ENCODE measurements at regions not wholly inside any gene's neighbourhood (a gene's known extent, or its start where the extent isn't known, plus 50 kb on each side); places are given as distances from the start of the nearest gene placed in this dataset.

- TF ChIP-seq POLR2AphosphoS5 (IDR thresholded peaks at IDR 0.05; ENCODE audit: low read depth, low read length) (no peak), TAF1 (IDR thresholded peaks at IDR 0.05; ENCODE audit: borderline replicate concordance, low read depth, low read length) (no peak), POLR2A (IDR thresholded peaks at IDR 0.05; ENCODE audit: low read depth, low read length) (no peak)
- FAIRE-seq, result no peak
- no peak for DNase-seq (ENCODE audit: insufficient read length)
Observed at GRCh38 chr5:61933787-61934626, 372.0 kb upstream of the KIF2A start.

DNA sequence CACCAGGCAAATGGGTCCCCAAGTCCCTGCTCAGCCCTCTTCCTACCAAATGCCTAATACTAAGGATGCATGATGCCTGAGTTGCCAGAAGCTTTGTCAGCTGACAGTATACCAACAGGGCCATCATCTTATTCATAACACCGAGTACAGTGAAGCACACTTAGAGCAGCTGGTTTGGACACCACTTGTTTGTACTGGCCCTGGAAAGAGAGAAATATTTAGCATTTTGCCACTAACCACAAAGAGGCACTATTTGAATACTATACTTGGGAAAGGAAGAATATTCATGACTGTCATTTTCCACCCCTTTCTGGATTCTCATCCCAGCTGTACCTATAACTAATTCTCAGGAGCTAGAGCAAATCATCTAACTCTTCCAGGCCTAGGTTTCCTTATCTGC, 364.4 kb upstream of the KIF2A start:
- no peak for TF ChIP-seq TAF1 (IDR thresholded peaks at IDR 0.05; ENCODE audit: borderline replicate concordance, low read depth, low read length)
- TF ChIP-seq POLR2AphosphoS5 (IDR thresholded peaks at IDR 0.05; ENCODE audit: low read depth, low read length), result no peak
- no peak for TF ChIP-seq POLR2A (IDR thresholded peaks at IDR 0.05; ENCODE audit: low read depth, low read length)
- DNase-seq (ENCODE audit: insufficient read length) (no peak), FAIRE-seq (no peak)

DNA sequence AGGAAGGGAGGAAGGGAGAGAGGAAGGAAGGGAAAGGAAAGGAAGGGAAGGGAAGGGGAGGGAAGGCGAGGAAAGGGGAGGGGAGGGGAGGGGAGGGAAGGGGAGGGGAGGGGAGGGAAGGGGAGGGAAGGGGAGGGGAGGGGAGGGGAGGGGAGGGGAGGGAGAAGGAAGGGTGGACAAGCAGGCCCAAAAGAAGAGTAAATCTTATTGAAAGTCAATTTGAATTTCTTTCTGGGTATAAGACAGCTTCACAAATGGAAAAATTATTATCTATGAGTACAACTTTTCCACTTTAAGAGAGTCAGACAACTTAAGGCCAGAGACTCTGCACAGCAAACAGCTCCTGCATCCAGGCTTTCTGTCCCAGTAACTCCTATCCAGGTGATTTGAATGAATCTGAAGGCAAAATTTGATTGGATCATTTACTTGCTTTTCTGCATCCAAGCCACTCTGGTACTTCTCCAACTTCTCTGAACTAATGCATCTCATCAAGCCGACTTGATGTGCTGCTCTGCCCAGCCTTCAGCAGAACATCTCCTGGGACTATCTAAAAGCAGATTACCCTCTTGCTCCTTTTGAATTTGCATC, 363.4 kb upstream of the KIF2A start:
- FAIRE-seq (no peak), DNase-seq (ENCODE audit: insufficient read length) (no peak)
- TF ChIP-seq TAF1 (IDR thresholded peaks at IDR 0.05; ENCODE audit: borderline replicate concordance, low read depth, low read length) (no peak), POLR2AphosphoS5 (IDR thresholded peaks at IDR 0.05; ENCODE audit: low read depth, low read length) (no peak), POLR2A (IDR thresholded peaks at IDR 0.05; ENCODE audit: low read depth, low read length) (no peak)

GRCh38 chr5:61943713-61944112, 362.3 kb upstream of the KIF2A start:
- DNase-seq (ENCODE audit: insufficient read length) (no peak), FAIRE-seq (no peak)
- no peak for TF ChIP-seq POLR2A (IDR thresholded peaks at IDR 0.05; ENCODE audit: low read depth, low read length)

GRCh38 chr5:61948151-61948550, 357.9 kb upstream of the KIF2A start:
- DNase-seq (ENCODE audit: insufficient read length) (no peak), FAIRE-seq (no peak)
- TF ChIP-seq TAF1 (IDR thresholded peaks at IDR 0.05; ENCODE audit: borderline replicate concordance, low read depth, low read length), result no peak
- no peak for TF ChIP-seq POLR2AphosphoS5 (IDR thresholded peaks at IDR 0.05; ENCODE audit: low read depth, low read length)
- TF ChIP-seq POLR2A (IDR thresholded peaks at IDR 0.05; ENCODE audit: low read depth, low read length), result no peak

DNA sequence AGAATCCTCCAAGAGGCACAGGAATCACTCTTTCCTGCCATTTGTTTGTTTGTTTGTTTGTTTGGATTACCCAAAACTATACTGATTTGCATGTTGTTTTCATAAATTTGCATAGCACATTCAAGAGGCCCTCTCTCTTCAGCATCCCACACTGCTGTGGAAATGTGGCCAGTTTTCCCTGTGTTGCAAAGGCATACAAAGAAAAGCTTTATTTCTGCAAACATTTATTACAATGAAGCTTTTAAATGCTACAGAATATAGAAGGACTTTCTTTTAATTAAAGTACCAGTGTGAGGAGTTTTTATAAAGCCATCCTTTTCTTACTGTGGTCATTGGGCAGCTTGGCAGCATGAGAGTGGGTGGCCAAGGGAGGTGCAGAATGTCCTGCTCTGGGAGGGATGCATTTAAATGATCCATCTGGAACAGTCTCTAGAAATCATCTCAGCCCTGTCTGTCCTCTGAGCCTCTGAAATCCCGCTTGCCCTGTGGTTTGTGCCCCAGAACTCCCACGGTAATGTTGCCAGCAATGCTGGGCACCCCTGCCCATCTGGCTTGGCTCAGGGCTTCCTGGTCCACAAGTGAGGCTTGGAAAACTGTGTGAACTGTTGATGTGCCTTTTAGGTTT, 356.8 kb upstream of the KIF2A start:
- no peak for TF ChIP-seq POLR2A (IDR thresholded peaks at IDR 0.05; ENCODE audit: low read depth, low read length)
- TF ChIP-seq TAF1 (IDR thresholded peaks at IDR 0.05; ENCODE audit: borderline replicate concordance, low read depth, low read length), result no peak
- no peak for TF ChIP-seq POLR2AphosphoS5 (IDR thresholded peaks at IDR 0.05; ENCODE audit: low read depth, low read length)
- no peak for FAIRE-seq

DNA sequence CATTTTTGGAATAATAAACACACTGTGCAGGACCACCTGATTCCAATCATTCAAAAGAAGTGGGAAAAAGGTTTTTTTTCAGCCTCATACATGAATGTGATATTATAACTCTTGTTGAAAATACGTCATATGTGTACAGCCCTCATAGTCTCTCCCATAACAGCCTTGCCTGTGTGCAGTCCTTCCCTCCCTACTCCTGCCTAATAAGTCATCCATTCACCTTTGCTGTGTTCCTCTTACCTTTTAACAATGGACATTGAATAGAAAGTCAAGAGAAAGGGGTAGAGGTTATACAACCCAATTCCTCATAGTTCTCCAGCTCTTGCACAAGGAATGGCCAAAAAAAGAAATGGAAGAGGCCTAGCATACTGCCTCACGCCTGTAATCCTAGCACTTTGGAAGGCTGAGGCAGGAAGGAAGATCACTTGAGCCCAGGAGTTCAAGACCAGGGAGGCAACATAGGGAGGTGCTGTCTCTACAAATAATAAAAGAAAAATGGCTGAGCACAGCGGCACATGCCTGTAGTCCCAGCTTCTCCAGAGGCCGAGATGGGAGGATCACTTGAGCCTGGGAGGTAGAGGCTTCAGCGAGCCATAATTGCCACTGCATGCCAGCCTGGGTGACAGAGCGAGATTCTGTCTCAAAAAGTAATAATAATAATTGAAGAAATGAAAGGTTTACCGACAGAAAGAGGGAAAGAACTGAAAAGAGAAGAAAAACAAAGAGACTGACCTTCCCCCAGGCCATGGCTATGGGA, 356.1 kb upstream of the KIF2A start:
- no peak for FAIRE-seq
- no peak for DNase-seq (ENCODE audit: insufficient read length)
- TF ChIP-seq POLR2A (IDR thresholded peaks at IDR 0.05; ENCODE audit: low read depth, low read length) (no peak), TAF1 (IDR thresholded peaks at IDR 0.05; ENCODE audit: borderline replicate concordance, low read depth, low read length) (no peak), POLR2AphosphoS5 (IDR thresholded peaks at IDR 0.05; ENCODE audit: low read depth, low read length) (no peak)

More for the DNA sequence above, 356.8 kb upstream of the KIF2A start:
- DNase-seq (ENCODE audit: insufficient read length), result no peak

DNA sequence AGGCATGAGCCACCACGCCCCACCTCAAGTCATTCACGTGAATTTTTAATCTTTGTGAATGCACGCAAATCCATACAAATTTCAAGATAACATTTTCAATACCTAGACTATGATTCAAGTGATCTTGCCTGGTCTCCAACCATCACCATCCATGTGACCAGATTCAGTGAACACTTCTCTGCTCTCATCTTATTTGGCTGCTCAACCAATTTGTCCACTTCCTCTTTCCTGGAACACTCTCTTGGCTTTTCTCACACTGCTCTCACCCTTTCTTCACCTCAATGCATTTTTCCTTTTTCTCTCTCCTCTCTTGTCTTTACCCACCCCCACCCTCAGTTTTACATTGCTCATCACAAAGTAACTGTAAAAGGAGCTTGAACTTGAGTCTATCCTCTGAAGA, 354.7 kb upstream of the KIF2A start:
- TF ChIP-seq POLR2AphosphoS5 (IDR thresholded peaks at IDR 0.05; ENCODE audit: low read depth, low read length) (no peak), TAF1 (IDR thresholded peaks at IDR 0.05; ENCODE audit: borderline replicate concordance, low read depth, low read length) (no peak), POLR2A (IDR thresholded peaks at IDR 0.05; ENCODE audit: low read depth, low read length) (no peak)
- FAIRE-seq, result no peak
- DNase-seq (ENCODE audit: insufficient read length), result no peak

- no peak for DNase-seq (ENCODE audit: insufficient read length)
- no peak for TF ChIP-seq POLR2AphosphoS5 (IDR thresholded peaks at IDR 0.05; ENCODE audit: low read depth, low read length)
- TF ChIP-seq POLR2A (IDR thresholded peaks at IDR 0.05; ENCODE audit: low read depth, low read length), result no peak
- TF ChIP-seq TAF1 (IDR thresholded peaks at IDR 0.05; ENCODE audit: borderline replicate concordance, low read depth, low read length), result no peak
- FAIRE-seq, result no peak
Observed at GRCh38 chr5:61953913-61954312, 352.1 kb upstream of the KIF2A start.

DNA sequence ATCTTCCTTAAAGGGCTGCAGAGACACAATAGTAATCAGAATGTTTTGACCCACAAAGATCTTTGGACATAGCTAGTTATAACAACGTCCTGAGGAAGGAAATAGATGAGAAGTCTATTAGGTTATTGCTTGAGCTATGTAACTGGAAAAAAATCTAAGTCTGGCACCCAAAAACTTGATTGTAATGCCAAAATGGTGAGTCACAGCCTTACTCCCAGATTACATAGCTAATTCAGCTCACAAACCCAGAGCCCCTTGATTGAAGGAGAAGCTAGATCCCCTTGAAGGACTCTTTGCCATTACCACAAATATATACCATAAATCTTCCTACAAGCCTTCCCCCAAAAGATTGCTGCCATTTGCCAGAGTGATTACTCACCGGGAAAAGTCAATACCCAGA, 341.8 kb upstream of the KIF2A start:
- DNase-seq (ENCODE audit: insufficient read length), result no peak
- no peak for FAIRE-seq
- TF ChIP-seq TAF1 (IDR thresholded peaks at IDR 0.05; ENCODE audit: borderline replicate concordance, low read depth, low read length) (no peak), POLR2A (IDR thresholded peaks at IDR 0.05; ENCODE audit: low read depth, low read length) (no peak), POLR2AphosphoS5 (IDR thresholded peaks at IDR 0.05; ENCODE audit: low read depth, low read length) (no peak)

- no peak for DNase-seq (ENCODE audit: insufficient read length)
Observed at GRCh38 chr5:61965069-61965468, 340.9 kb upstream of the KIF2A start.

More at GRCh38 chr5:61965069-61965468, 340.9 kb upstream of the KIF2A start:
- no peak for FAIRE-seq
- TF ChIP-seq POLR2AphosphoS5 (IDR thresholded peaks at IDR 0.05; ENCODE audit: low read depth, low read length), result no peak
- TF ChIP-seq TAF1 (IDR thresholded peaks at IDR 0.05; ENCODE audit: borderline replicate concordance, low read depth, low read length), result no peak
- no peak for TF ChIP-seq POLR2A (IDR thresholded peaks at IDR 0.05; ENCODE audit: low read depth, low read length)
